K562 (cell line): ENCODE measurements at regions not wholly inside any gene's neighbourhood (a gene's known extent, or its start where the extent isn't known, plus 50 kb on each side); places are given as distances from the start of the nearest gene placed in this dataset.

Experiments
- HDAC1 ChIP-seq, 2 experiments: fragments of 450-650 bp; IDR thresholded peaks; 2 replicates each; pipeline ENCODE4 v1.6.1; 2016 to 2017; ENCODE audit warnings: inconsistent platforms in 1 of 2, mild to moderate bottlenecking in 1 of 2, moderate library complexity in 1 of 2
- TF ChIP-seq, protein P1 (sequence below), 2 experiments: fragments of 450-650 bp in 1 of 2; sonication (generic) in 1 of 2; formaldehyde crosslinking in 1 of 2; IDR thresholded peaks in 1 of 2; conservative IDR thresholded peaks in 1 of 2; 2 replicates each; pipeline versions ENCODE4 v1.6.1 to v1.8.1; 2016 to 2023; ENCODE audit warnings: mild to moderate bottlenecking in 2 of 2, moderate library complexity in 2 of 2, inconsistent platforms in 1 of 2, missing genetic modification reagents in 1 of 2

DNA sequence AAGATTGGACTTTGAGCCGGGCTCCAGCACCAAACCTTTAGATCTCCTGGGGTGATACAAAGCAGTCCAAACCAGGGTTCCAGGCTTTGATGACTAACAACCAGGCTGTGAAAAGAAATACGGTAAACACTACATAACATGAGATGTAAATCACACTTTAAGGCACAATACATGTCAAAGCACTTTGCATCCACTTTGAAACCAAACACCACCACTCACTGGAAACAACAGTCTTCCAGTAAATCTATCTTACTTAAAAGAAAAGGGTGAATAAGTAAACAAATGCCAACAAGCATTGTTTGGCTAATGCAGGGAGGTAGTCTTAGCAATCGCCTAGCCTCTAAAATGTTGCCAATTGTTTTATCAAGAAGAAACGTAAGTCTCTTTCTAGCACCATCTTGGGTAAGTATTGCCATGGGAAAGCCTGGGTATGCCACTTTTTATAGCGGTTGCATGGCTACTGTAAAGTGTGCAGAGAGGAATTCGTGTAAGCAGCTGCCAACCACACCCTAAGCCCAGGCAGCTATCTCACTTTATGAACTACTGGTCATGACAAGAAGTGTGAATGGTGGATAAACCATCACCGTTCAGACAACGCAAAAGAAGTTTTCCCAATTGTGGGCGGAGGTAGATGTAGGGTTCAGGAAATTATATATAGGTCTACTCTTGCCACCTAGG, 267.4 kb upstream of the PSMD7 start:
- no peak for TF ChIP-seq HDAC1 (IDR thresholded peaks at IDR 0.05)
- TF ChIP-seq, protein P1, sequence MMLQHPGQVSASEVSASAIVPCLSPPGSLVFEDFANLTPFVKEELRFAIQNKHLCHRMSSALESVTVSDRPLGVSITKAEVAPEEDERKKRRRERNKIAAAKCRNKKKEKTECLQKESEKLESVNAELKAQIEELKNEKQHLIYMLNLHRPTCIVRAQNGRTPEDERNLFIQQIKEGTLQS (IDR thresholded peaks at IDR 0.05) = no peak
- TF ChIP-seq, protein P1 (CRISPR knock-in tag; conservative IDR thresholded peaks at IDR 0.05) = no peak
